NCI-H748 treated with DMSO at 0.1 percent for 48 hours (cell line): ENCODE measurements at regions not wholly inside any gene's neighbourhood (a gene's known extent, or its start where the extent isn't known, plus 50 kb on each side); places are given as distances from the start of the nearest gene placed in this dataset.
"Not testable (repeated sequence)": the region's sequence is repeated elsewhere in the genome, so short reads cannot be mapped to it uniquely, and the experiment has no call there.

ENCODE experiments used
- DNase-seq: peaks from one replicate; lab custom pipeline; 2025; lab: John Stamatoyannopoulos, UW

DNA sequence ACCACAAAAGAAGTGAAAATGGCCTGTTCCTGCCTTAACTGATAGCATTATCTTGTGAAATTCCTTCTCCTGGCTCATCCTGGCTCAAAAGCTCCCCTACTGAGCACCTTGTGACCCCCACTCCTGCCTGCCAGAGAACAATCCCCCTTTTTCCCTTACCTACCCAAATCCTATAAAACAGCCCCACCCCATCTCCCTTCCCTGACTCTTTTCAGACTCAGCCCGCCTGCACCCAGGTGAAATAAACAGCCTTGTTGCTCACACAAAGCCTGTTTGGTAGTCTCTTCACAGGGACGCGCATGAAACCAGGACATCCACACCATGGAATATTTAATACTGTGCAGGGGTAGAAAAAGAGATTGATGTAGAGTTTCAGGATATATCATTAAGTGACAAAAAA lies 1677.0 kb downstream of the C4orf33 start:
- not testable (repeated sequence) for DNase-seq

DNA sequence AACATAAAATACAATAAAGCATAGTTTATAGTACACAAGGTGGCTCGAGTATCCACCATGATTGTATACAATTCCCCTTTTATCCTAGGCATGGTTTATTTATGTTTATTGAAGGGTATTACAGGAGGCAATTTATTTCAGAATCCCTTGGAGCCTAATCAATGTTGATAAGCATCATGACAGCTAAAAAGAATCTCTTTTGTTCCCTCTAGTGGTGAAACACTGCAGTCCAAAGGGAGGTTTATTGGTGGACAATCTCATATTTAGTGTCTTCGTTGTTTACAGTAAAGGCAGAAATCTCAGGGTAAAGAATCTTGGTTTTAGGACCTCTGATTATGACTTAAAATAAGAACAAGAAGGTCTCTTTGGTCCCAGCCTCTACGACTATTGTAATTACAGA lies 1712.5 kb downstream of the C4orf33 start:
- DNase-seq = peak; percentile 2

DNA sequence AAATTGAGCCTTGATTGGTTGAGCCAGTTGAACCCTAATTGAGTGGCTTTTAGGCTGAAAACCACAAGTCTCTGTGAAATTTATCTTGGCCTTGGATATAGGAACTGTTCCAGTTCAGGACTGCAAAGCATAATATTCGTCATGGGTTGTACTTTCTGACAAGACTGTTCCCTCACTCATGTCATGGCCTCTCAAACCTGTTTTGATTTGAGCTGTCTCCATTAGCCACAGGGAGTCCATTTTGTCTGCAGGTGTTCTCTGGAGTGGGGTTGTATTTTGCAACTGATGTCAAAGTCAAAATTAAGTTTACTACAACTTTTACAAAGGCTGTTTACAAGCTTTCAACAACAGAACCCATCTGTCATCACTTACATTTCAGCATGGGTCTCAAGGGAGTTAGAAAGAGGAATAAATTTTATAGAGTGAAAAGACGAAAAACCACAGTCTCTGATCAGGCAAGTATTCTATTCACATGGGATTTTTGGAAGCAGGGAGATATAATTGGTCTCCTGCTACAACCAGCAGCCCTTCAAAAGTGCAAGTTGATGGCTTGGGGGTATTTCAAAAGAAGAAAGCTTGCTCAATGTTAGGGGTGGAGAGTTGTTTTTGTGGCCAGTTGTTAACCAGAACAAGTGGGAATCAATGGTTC lies 1716.3 kb downstream of the C4orf33 start:
- DNase-seq = no peak

DNA sequence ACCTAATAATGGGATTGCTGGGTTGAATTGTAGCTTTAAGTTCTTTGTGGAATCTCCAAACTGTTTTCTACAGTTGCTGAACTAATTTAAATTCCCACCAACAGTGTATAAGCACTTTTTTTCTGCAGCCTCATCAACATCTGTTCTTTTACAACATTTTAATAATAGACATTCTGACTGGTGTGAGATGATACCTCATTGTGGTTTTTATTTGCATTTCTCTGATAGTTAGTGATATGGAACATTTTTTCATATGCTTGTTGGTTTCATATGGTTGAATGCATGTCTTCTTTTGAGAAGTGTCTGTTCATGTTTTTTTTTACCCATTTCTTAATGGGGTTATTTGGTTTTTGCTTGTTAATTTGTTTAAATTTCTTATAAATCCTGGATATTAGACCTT lies 1718.9 kb downstream of the C4orf33 start:
- DNase-seq = no peak

DNA sequence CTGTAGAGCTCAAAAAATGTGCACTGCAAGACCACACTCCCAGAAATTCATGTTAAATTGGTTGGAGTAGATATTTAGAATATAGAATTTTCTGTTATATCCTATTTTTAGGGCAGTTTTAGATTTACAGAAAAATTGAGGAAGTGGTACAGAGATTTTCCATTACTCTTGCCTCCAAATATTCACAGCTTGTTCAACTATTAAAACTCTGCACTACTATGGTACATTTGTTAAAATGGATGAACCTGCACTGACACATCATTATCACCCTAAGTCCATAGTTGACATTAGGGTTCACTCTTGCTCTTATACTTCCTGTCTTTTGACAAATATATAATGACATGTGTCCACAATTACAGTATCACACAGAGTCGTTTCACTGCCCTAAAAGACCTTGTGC lies 1724.5 kb downstream of the C4orf33 start:
- DNase-seq = no peak

DNA sequence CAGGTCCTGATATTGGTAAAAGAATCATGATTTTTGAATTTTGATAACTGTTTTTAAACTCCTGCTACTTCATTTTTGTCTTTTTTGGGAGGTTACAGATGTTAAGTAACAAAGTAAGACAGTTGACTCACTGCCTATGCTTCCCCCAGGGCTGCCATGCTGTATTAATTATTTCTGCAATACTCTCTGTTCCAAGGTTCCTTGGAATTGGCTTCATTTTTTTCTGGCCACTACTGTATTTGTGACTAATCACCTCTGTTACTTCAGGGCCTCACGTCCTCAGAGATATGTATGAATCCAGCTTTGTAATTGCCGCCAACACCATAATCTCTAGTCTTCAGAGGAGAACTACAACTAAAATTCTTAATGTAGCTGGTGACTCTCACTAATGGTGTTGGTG lies 1729.3 kb downstream of the C4orf33 start:
- DNase-seq = no peak

DNA sequence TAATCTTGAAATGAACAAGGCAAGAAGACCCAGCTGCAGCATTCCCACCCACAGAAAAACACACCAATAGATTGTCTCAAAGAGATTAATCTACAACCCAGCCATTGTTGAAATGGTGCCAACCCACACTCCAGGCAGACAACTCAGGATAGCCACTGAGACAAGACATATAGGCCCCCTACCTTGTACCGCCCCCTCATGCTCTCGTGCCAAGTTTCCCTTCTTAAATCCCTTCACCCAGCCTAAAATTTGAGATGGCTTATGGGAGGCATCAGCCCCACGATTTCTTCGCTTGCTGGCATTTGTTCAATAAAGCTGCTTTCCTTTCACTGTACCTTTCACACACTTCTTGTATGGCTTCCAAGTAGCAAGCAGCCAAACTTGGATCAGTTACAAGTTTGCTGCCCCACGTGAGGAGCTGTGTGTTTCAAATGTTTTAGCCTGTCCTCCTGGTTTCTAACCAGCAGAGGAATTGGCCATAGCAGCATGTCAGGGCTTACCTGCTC lies 1754.1 kb downstream of the C4orf33 start:
- DNase-seq = no peak

DNA sequence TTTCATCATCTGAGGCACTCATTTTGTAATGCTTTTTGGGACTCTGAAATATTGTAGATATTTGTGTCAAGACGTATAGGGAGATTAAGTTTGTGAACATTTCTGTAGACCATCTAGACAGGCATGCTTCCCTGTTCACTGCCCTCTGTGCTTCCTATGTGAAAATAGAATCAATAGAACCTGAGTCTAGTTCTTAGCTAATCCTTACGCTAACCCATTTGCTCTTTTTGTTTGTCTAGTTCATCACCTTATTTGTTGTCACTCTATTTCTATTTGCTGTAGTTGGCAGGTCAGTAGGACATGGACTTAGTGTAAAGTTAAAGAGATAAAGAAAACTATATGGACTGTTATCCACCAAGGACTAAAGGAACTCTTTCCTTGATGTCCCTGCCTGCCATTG lies 1755.2 kb downstream of the C4orf33 start:
- DNase-seq = no peak

DNA sequence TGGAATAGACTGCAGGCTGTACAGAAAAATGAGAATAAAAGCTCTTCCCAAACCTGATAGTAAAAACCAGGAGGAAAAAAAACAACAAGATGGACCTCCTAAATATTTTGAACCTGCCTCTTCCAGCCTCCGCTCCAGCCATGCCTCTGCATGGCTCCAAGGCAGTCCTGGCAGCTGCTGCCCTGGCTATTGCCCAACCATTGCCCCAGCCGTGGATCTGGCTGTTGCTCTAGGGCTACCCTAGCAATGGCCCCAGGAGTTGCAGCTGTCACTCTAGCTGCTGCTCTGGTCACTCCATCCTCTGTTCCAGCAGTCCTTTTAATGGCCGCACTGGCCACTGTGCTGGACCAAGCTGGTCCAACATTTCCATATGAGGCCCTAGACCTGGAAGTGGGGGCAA lies 1756.0 kb downstream of the C4orf33 start:
- DNase-seq = no peak

DNA sequence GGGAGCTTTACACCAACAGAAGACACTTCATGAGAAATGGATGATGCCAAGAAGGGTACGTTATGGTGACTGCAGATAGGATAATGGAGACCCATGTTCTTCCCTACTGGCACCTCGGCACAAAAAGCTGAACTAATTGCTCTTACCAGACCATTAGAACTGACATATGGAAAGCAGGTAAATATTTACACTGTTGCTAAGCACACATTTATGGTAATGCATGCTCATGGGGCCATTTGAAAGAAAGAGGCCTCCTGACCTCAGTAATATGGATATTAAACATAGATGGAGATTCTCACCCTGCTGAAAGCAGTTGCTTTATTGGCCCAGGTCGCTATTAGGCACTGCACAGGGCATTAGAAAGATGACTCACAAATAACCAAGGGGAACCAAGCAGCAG lies 1759.6 kb downstream of the C4orf33 start:
- peak; percentile 3 for DNase-seq

DNA sequence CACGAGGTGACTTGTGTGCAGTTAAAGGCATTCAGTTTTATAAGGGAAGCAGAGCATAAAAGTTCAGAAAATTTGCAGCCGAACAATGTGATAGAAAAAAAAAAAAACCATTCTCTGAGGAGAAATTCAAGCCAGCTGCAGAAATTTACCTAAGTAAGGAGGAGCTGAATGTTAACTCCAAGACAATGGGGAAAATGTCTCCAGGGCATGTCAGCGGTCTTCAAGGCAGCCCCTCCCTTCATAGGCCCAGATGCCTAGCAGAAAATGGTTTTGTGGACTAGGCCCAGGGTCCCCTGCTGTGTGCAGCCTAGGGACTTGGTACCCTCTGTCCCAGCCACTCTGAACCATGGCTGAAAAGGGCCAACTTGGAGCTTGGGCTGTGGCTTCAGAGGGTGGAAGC lies 1764.0 kb downstream of the C4orf33 start:
- no peak for DNase-seq

DNA sequence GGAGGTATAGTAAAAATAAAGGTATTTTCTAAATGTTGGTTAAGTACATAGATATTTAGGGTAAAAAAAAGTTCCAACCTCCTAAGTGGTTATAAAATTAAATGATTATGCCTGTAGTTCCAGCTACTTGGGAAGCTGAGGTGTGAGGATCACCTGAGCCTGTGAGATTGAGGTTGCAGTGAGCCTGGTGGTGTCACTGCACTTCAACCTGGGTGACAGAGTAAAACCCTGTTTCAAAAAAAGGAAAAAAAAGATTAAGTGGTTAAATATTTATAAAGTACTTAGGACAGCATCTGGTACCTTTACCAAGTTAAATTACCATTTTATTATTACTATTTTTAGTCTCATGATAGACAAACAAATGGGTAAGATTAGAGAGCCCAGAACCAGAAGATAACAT lies 1801.0 kb downstream of the C4orf33 start:
- no peak for DNase-seq

DNA sequence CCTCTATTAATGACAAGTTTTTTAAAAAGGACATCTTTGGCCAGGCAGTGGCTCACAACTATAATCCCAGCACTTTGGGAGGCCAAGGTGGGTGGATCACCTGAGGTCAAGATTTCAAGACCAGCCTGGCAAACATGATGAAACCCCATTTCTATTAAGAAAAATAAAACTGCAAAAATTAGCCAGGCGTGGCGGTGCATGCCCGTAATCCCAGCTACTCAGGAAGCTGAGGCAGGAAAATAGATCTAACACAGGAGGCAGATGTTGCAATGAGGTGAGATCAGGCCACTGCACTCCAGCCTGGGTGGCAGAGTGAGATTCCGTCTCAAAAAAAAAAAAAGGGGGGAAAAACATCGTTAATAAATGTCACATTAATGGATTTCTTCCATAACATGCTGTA lies 1805.4 kb downstream of the C4orf33 start:
- no peak for DNase-seq

DNA sequence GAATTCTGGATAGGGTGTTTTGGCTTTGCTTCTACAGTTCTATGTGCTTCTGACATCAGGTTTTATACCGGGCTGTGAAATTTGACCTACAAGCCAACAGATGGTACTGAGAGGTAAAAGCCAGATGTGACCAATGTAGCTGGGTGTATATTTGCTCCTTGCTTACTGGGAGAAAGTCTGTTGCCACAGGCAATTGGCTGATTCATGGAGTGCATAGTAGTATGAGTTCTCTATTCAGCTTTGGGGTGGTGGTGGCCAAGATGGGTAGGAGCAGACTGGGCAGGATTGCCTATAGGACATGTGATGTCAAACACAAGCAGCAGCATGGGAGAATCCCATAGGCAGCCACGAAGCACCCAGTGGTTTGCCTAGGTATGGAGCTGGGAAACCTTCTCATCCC lies 1827.0 kb downstream of the C4orf33 start:
- DNase-seq = no peak

DNA sequence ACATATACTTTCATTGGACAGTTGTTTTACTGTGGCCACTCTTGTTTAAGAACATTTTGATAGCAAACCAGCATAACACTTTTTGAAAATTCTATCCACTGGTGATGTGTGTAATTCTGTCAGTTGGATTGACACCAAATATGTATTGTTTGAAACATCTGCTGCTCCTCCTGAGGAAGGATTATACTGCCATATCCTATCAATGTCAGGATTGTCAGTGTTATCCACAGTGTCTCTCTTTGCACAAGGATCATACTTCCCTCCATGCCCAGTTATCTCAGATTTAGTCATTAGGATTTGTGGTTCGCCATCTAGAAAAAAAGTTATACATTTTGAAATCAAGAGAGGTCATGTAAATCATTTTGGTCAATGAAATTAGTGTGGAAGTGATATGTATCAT lies 1859.6 kb downstream of the C4orf33 start:
- DNase-seq = no peak

DNA sequence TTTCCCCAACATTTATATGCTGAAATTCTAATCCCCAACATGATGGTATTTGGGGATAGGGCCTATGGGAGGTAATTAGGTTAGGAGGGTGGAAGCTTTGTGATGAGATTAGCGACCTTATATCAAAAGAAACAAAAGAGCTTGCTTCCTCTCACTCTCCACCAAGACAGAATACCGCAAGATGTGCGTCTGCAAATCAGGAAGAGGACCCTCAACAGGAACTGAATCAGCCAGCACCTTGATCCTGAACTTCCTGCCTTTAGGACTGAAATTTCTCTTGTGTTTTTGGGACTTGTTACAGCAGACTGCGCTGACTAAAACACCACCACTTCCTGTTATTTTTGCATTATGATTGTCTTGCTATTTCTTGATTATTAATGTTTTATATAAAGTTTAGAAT lies 1889.4 kb downstream of the C4orf33 start:
- no peak for DNase-seq

DNA sequence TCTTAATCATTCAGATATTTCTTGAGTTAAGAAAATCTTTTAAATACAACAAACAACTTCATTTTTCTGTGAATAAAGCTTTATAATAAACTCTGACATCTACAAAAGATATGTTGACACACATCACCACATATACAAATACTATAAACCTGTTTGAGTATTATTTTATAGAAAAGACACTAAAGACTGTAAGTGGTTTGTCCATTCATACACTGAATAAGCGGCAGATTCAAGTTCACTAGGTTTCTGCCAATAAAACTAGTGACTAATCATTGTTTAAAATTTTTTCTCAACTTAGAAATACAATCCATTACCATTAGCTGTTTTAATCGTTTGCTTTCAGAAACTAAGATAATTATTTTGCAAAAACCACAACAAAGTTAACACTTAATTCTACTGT lies 1900.0 kb downstream of the C4orf33 start:
- no peak for DNase-seq

DNA sequence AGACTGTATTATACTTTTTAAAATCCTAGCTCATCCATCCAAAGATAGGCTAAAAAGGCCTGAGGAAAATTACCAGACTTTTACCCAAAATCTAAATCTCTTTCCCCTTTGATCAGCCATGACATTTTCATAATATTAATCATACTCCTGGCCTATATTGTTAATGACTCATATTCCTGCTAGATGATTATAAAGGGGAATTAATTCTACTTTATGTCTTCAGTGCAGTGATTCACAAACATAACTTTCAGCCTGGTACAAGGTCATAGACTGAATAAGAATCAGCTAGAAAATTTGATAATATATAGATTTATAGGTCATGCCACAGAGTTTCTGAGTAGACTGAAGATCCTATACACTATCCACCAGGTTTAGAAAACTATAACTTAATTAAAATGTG lies 1905.4 kb downstream of the C4orf33 start:
- DNase-seq = no peak

DNA sequence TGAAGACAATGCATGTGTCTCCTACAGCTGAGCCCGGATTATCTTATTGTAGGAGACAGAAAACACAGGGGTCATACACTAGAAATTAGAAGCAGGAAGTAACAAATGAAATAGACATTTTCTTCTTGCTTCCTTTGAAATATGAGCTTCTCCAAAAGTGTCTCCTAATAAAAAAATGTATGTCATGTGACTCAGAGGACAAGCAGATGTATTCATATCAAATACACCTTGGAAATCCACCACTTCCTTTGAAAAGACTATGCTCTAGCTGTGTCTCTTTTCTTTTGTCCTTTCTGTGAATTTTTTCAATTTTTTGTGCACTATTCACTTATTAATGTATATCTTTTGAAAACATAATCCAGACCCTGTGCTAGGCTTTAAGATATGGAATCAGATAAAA lies 1906.2 kb downstream of the C4orf33 start:
- DNase-seq = no peak

DNA sequence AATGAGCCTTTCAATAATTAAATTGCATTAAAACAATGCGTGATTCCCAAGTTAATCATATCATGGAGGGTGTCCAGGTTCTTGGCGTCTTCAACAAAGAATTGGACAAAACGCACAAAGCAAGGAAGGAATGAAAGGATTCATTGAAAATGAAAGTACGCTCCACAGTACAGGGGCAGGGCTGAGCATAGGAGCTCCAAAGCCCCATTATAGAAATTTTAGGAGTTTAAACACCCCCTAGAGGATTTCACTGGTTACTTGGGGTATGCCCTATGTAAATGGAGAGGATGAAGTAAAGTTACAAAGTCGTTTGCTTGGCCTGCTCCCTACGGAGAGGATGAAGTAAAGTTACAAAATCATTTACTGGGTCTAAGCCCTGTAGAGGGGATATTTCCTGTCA lies 1910.4 kb downstream of the C4orf33 start:
- no peak for DNase-seq

DNA sequence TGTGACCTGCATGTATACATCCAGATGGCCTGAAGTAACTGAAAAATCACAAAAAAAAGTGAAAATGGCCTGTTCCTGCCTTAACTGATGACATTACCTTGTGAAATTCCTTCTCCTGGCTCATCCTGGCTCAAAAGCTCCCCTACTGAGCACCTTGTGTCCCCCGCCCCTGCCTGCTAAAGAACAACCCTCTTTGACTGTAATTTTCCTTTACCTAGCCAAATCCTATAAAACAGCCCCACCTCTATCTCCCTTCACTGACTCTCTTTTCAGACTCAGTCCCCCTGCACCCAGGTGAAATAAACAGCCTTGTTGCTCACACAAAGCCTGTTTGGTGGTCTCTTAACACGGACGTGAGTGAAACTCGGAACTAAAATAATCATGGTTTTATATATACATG lies 1916.0 kb downstream of the C4orf33 start:
- not testable (repeated sequence) for DNase-seq

DNA sequence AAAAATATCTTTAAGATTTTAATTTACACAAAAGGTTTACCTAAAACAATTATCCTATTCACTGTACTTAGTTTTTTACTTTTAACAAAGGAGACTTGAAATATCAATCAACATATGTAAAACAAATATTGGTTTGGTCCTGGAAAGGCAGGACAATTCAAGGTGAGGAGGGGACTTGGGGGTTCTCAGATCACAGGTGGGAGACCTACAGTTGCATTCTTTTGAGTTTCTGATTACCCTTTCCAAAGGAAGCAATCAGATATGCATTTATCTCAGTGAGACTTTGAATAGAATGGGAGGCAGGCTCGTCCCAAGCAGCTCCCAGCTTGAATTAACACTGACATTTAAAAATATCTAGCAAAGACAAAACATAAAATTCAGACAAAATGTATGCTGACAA lies 1917.3 kb downstream of the C4orf33 start:
- no peak for DNase-seq

DNA sequence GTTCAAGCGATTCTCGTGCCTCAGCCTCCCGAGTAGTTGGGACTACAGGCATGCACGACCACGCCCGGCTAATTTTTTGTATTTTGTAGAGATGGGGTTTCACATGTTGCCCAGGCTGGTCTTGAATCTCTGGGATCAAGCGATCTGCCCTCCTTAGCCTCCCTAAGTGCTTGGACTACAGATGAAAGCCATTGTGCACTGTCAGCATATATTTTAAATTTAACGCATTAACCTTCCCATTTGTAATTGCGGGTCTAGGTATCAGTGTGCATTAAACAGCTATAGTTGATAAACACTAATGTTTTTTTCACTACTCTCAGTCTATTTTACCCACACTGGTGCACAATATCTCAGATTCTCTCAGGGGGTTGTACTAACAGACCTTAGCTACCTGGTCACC lies 1930.8 kb downstream of the C4orf33 start:
- no peak for DNase-seq

DNA sequence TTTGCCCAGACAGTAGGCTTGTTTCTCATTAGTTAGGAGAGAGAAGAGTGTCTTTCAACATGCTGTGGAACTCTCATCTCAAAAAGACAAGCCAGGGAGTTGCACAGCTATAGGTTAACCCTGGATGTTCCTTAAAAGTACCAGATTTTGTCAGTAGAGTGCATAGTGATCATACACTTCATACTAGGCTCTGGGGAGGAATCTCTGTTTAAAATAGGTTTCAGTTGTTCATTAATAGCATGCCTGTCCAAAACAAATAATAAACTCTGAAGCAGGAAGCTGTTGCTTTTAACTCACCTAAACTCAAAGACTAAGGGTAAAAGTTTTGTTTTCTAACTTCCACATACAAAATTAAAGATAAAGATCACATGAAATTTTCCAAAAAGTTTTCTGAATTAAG lies 1948.4 kb downstream of the C4orf33 start:
- no peak for DNase-seq

DNA sequence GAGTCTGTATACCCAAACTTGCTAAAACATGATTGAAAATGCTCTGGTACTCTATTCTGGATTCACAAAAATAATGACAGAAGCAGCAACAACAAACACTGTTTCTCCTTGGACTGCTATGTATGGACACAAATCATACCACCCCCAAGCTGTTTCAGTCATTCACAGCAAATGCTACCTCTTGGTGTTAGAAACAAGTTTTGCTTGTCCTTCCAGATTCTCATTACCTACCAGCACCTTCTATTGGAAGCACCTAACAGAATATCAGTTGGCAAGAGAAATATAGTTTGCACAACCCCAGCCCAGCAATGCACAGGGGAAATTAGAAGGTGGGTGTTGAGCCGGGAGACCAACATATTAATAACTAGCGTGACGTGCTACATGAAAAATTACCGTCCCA lies 1950.9 kb downstream of the C4orf33 start:
- DNase-seq = no peak
